GM18909 (cell line): ENCODE measurements at regions not wholly inside any gene's neighbourhood (a gene's known extent, or its start where the extent isn't known, plus 50 kb on each side); places are given as distances from the start of the nearest gene placed in this dataset.
A peak's percentile ranks its signal among the peaks of the same experiment; 100 is the strongest.

Experiments used
- ATAC-seq: cut with Tn5 transposase; IDR thresholded peaks from one replicate; pipeline ENCODE4 v1.9.1; 2021; ENCODE audit warnings: mild to moderate bottlenecking; ENCODE audit not compliant: unreplicated experiment, poor library complexity

- peak; percentile 71 for ATAC-seq
These were observed 223.9 kb upstream of the MIR17HG start for GRCh38 chr13:91123456-91124127.

- ATAC-seq: no peak
These were observed 220.7 kb upstream of the MIR17HG start for GRCh38 chr13:91126806-91127205.

GRCh38 chr13:91127995-91128394 is 219.5 kb upstream of the MIR17HG start:
- no peak for ATAC-seq

- ATAC-seq: no peak
These were observed 215.1 kb upstream of the MIR17HG start for GRCh38 chr13:91132381-91132780.

- no peak for ATAC-seq
These were observed 214.7 kb upstream of the MIR17HG start for GRCh38 chr13:91132786-91133185.

GRCh38 chr13:91133941-91134802 is 213.3 kb upstream of the MIR17HG start:
- peak; percentile 85 for ATAC-seq

- ATAC-seq: peak; percentile 16
These were observed 212.7 kb upstream of the MIR17HG start for GRCh38 chr13:91134803-91135184.

GRCh38 chr13:91135376-91135775 is 212.1 kb upstream of the MIR17HG start:
- ATAC-seq: no peak

GRCh38 chr13:91135968-91136367 is 211.5 kb upstream of the MIR17HG start:
- no peak for ATAC-seq

- no peak for ATAC-seq
These were observed 210.7 kb upstream of the MIR17HG start for GRCh38 chr13:91136806-91137205.

- ATAC-seq: no peak
These were observed 208.3 kb upstream of the MIR17HG start for GRCh38 chr13:91139232-91139631.

GRCh38 chr13:91141543-91142061 is 205.9 kb upstream of the MIR17HG start:
- no peak for ATAC-seq

- no peak for ATAC-seq
These were observed 204.9 kb upstream of the MIR17HG start for GRCh38 chr13:91142572-91142971.

- no peak for ATAC-seq
These were observed 203.4 kb upstream of the MIR17HG start for GRCh38 chr13:91144054-91144453.

- ATAC-seq: no peak
These were observed 203.0 kb upstream of the MIR17HG start for GRCh38 chr13:91144486-91144885.

GRCh38 chr13:91145571-91146205 is 201.8 kb upstream of the MIR17HG start:
- ATAC-seq: no peak

- no peak for ATAC-seq
These were observed 200.9 kb upstream of the MIR17HG start for GRCh38 chr13:91146601-91147000.

GRCh38 chr13:91148098-91148497 is 199.4 kb upstream of the MIR17HG start:
- no peak for ATAC-seq

- no peak for ATAC-seq
These were observed 195.6 kb upstream of the MIR17HG start for GRCh38 chr13:91151921-91152320.

GRCh38 chr13:91153372-91153771 is 194.1 kb upstream of the MIR17HG start:
- no peak for ATAC-seq
